HT-29 (cell line): ENCODE measurements at regions not wholly inside any gene's neighbourhood (a gene's known extent, or its start where the extent isn't known, plus 50 kb on each side); places are given as distances from the start of the nearest gene placed in this dataset.
A peak's percentile ranks its signal among the peaks of the same experiment; 100 is the strongest.

Source experiments
- DNase-seq: peaks from one replicate; pipeline ENCODE4 v3.0.0-alpha.2; 2015; ENCODE audit warnings: low spot score

GRCh38 chr2:16258350-16258749, 318.0 kb downstream of the MYCN start:
- DNase-seq, result no peak

GRCh38 chr2:16257322-16258028, 317.1 kb downstream of the MYCN start:
- DNase-seq, result no peak

DNA sequence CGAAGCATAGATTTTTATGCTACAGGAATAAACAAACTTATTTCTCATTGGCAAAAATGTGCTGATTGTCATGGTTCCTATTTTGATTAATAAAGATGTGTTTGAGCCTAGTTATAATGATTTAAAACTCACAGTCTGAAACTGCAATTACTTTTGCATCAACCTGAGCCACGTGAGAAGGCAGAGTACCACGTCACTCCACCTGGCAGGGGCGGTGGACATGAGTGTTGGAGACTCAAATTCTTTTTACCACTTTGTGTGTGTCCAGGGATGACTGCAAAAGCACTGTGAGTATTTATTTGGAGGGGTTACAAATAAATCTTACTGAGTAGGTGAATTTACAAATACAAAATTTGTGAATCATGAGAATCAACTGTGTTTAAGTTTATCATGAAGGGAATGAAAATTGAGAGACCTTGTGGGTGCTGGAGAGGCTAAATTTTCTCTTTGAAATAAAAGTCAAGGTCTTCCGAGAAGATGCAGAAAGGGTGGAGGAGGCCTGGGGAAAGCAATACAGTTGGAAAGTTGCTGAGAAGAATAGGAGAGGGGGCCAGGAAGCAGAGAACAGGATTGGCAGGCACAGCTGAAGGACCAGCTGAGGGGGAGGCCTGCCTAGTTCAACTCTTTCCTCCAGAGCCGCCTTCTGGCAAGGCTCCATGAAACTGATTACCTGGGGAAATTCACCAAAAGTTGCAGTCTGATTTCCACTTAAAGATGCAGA, 316.4 kb downstream of the MYCN start:
- DNase-seq, result no peak

- DNase-seq, result peak; percentile 2
Measured at GRCh38 chr2:16255120-16255519, 314.8 kb downstream of the MYCN start.

DNA sequence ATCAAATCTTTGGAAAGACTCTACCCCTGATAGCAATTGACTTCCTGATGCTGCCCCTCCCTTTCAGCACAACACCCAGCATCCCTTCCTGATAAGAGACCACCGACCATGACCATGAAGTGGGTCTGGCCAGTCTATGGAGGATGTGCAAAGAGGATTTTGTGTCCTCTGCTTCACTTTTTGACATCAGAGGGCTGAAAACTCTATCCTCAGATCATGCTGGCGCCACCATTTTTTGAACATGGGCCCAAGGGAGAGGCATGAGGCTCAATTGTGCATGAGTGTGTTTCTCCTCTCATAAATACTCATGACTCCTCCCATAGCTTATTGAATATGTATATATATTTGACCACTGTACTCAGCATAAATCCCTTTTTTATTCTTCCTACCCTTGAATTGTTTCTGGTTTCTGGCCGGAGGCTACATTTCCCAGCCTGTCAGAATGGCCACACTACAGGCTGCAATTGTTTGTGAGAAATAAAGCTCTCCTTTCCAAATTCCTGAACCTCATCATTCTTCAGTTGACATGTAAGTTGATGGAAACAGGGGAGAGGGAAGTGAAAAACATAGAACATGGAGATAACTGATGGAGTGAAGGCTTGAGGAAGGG, 314.1 kb downstream of the MYCN start:
- no peak for DNase-seq

GRCh38 chr2:16253291-16253690, 312.9 kb downstream of the MYCN start:
- DNase-seq, result no peak

- no peak for DNase-seq
Measured at GRCh38 chr2:16252891-16253290, 312.5 kb downstream of the MYCN start.

GRCh38 chr2:16252251-16252650, 311.9 kb downstream of the MYCN start:
- DNase-seq, result no peak

GRCh38 chr2:16251511-16252225, 311.3 kb downstream of the MYCN start:
- no peak for DNase-seq

- no peak for DNase-seq
Measured at GRCh38 chr2:16250886-16251285, 310.5 kb downstream of the MYCN start.

DNA sequence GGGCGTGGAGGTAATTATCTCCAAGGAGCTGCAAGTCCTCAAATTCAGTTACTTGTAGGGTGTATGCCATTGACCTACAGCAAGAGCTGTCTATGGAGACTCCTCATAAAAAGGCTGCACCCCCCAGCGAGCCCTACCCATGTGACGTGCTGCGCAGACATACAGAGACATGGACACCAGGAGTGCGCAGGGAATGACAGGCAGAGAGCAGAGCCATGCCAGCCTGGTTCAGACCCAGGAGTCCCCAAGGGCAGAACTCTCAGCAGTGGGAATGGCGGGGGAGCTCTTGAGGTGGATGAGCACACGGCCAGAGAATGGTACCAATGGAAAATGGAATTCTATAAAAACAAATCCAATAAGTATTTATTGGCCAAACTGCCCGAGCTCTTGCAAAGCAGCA, 310.1 kb downstream of the MYCN start:
- no peak for DNase-seq

GRCh38 chr2:16250056-16250425, 309.7 kb downstream of the MYCN start:
- no peak for DNase-seq

DNA sequence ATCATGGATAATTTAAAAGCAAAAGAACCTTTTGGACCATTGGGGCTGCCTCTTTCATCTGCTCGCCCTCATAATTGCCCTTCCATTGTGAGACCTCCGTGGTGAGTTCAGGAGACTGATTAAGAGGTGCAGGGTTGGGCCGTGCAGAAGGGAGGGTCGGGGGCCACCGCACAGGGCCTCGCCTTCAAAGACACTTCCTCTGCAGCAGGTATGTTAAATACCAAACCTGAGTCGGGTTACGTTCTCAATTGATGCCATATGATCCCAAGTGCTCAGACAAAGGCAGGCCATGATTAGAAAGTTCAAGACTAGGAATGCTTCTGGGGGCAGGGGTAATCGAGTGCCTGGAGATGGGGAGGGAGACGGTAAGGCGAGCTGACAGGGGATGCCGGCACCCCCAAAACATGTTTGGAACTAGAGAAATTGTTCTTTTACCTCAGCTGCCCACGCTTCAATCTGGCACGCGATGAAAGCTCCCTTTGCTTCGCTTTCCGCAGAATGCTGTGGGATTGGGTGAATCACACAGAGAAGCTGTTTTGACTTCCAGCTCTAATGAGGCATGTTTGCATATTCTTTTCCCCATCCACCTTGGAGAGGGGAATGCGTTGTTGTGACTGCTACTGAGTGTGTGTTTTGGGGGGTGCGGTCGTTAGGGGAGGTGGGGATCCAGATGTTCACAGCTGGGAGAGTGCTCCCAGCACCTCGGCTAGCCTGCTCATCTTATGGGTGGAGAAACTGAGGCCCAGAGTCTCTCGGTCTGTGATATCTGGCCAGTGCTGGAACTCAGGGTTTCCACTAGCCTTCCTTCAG, 309.1 kb downstream of the MYCN start:
- DNase-seq, result no peak

DNA sequence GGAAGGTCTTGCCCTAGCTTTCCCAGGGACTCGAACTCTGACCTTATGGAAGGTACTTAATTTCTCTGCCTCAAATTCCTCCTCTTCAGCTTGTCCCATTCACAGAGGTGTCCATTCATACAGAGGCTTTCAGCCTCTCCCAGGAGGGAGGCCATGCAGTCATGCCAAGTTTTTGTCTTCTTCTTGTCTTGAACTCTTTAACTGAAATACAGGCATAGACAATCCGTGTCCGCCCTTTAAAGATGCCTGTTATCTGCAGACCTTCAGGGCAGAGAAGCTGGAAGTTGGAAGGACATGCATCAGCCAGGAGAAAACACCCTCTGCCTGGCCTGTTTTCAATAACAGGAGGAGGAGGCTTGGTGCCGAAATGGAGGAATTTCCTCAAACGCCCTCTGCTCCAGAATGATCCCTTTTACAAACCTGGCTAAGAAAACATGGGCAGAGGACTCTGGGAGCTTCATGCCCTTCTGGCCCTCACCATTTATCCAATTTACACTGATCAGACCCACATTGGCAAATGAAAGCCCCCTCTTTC, 308.3 kb downstream of the MYCN start:
- no peak for DNase-seq

DNA sequence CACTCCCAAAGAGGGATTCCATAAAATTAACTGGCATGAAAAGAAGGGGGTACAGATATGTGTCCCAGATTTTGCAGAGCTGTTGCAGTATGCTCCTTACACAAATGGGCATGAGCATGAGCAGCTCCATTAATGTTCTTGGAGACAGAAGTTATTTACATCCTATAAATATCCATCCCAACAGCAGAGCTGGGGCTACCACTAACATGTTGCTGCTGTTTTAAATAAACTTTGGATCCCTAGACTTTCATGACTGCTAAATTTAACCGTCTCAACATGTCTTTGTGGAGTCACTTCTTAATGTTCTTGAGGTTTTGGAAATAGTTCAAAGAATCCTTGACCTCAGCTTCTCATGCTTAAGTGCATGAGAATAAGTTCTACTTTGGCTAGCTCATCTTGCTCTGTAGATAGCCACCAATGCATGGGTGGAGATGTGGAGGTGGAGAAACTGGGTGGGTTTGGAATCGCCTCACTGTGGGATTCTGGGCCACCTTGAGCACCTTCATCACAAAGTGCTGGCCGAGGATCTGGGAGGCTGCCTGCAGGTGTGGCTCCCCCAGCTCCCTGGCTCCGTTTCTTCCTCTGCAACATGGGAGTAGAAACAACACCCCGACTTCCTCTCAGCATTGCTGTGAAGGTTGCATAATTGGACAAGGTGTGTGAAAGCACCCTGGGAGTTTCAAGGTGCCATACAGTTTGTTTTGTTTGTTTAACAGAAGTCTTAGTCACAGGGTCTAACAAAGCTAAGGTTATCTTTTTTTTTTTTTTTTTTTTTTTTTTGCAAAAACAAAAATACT, 307.2 kb downstream of the MYCN start:
- DNase-seq, result no peak

GRCh38 chr2:16246911-16247310, 306.6 kb downstream of the MYCN start:
- DNase-seq, result no peak

DNA sequence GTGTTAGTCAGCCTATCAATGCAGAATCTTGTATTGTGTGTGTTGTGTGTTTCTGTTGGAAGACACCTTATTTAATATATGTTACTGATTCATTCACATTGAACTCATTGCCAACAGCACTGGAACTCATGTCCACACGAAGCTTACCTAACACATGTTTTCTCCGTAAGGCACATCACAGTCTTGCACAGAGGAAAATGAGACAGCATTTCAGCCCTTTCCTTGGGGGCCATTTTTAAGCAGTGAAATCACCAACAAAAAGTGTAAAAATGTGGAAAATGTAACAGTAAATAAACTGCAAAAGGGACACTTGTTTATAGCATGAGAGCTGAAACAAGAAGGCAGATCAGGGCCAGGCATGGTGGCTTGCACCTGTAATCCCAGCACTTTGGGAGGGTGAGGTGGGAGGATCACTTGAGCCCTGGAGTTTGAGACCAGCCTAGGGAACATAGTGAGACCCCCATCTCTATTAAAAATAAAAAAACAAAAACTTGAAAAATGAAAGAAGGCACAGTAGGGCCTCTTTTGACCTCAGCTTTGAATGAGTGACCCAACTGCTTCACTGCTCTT, 306.0 kb downstream of the MYCN start:
- DNase-seq, result no peak

DNA sequence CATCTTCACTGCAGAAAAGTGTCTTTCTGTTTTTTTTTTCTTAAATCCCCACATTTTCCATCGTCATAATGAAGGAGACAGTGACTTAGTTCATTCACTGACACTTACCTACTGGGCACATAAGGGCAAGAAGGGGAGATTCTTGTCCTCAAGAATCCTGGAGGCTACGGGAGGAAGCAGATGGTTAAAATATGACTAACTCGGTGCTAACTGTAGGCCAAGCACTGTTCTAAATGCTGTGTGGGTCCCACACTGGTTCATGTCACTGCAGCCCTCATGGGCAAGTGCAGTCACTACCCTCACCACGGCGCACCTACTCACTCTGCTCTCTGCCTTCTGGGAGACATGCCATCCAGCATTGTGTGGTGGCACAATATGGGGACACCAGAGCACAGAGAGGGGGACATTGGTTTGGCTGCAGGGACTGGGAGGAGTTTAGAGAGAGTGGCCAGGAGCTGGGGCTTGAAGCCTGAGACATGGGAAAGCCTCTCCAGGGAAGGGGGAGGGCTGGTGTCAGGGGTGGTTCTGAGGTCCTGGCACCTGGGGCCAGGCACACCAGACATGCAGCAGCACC, 305.2 kb downstream of the MYCN start:
- DNase-seq, result no peak

DNA sequence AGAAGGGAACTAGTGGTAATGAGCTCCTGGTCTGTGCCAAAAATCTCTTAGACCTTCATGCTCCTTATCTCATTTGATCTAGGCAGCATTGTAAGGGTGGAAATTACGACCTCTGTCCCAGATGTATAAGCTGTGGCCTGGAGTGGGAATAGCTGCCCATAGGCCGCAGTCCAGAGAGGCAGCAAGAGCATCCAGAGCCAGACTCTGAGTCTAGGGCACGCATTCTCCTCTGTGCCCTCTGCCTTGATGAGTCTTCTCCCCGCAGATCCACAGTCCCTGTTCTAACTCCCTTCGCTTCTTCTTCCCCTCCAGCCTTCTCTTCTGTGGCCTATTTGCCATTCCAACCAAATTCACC, 304.6 kb downstream of the MYCN start:
- DNase-seq, result no peak
